ENCODE measurements at regions not wholly inside any gene's neighbourhood (a gene's known extent, or its start where the extent isn't known, plus 50 kb on each side); places are given as distances from the start of the nearest gene placed in this dataset.

DNA sequence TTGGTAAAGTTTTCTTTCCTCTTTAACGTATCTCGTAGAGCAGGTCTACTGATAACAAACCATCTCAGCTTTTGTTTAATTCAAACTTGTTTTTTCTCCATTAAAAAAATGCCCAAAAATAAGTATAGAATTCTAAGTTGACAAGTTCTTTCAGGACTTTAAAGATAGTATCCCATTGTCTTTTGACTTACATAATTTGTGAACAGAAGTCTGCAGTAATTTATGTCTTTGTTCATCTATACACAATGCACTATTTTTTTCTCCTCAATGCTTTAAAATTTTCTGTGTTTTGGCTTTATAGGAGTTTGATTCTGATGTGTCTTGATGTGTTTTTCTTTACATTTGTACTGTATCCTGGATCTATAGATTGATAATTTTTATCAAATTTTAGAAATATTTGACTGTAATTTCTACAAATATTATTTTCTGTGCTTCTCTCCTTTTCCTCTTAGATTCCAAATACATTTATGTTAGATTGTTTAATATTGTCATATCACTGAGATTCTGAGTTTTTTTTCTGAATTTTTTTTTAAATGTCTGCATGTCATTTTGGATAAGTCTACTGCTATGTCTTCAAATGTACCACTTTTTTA lies 143.3 kb downstream of the FTCDNL1 start:
- DNase-seq (ENCODE audit: low read depth in 2 of 2): no peak

DNA sequence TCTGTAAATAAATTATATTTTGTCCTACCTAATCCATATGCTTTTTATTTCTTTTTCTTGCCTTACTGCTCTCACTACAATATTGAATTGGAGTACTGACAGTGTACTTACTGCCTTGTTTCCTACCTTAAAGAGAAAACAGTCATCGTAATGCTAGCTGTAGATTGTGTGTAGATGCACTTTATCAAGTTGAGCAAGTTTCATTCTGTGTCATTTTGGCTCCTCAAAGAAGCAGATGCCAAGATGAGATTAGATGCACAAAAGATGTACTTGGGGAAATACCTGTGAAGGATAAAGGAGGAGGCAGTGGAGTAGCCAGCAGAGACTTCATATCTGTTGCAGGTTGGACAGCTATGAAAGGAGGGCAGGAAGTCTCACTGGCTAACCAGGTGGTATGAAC lies 145.5 kb downstream of the FTCDNL1 start:
- DNase-seq (ENCODE audit: low read depth in 2 of 2): no peak

DNA sequence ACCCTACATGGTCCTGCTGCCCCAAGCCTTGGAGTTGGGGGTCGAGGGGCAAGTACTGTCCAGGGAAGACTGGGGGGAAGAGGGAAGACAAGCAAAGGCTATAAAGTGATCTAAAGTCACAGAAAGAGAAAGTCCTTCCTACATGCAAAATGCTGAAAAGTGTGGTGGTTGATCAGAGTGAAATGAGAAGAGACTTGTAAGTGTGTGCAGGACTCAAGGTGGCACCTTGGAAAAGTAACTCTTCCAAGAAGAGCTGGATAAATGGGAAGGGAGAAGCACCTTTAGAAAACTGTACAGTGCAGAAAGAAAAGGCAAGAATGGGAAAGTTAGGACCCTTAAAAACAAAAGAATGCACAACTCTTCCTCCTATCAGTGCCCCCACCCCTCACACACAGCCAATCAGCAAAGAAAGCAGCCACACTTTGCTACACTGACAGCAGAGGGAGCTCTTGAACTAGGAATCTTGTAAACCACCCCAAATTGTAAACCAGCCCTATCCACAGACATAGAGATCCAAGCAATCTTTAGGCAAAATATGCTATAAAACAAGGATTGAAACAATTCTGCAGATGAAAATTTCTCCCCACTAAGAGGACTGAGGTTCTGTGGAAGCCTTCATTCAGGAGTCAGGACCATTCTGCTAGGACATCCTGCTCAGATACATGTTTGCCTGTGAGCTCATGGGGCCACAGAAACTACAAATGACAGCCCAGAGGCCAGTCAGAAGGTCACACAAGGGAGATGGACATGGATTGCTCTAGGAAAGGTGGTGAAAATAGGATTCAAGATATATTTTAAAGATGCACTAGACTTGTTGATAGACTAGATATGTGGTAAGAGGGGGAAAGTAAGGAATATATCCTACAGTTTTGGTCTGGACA lies 146.4 kb downstream of the FTCDNL1 start:
- peak in 1 of 2 donors; percentile 4 for DNase-seq (ENCODE audit: low read depth in 2 of 2)

DNA sequence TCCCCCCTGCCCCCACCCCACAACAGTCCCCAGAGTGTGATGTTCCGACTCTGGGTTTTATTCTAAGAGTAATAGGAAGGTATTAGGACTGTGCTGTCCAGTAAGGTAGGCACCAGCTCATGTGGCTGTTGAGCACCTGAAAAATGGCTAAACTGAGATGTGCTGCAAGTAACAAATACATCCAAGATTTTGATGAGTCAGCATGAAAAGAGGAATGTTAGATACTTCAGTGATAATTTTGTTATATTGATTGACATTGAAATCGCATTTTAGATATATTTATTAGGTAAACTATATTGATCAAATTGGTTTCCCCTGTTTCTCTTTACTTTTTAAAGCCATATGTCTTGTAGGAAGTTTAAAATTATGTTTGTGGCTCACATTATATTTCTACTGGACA lies 147.8 kb downstream of the FTCDNL1 start:
- no peak for DNase-seq (ENCODE audit: low read depth in 2 of 2)

DNA sequence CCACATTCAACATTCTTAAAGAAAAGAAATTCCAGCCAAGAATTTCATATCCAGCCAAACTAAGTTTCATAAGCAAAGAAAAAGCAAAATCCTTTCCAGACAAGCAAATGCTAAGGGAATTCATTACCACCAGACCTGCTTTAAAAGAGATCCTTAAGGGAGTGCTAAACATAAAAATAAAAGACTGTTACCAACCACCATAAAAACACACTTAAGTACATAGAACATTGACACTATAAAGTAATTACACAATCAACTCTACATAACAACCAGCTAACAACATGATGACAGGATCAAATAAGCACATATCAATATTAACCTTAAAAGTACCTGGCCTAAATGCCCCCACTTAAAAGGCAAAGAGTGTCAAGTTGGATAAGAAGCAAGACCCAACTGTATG lies 153.5 kb downstream of the FTCDNL1 start:
- DNase-seq (ENCODE audit: low read depth in 2 of 2): no peak

DNA sequence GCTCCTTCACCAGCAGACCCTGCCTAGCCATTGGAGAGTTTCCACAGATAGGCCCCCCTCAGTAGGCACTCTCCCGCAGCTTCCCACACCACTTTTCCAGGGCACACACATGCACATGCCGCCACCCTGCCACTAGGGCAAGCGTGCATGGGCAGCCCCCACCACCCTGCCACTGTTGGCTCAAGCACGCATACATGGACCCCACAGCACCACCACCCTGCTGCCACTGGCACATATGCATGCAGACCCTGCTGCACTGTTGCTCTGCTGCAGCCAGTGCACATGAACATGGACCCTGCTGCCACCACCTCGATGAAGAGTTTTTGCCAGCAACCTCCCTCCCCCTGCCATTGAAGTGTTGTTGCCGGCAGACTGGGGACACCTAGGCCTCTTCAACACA lies 154.9 kb downstream of the FTCDNL1 start:
- no peak for DNase-seq (ENCODE audit: low read depth in 2 of 2)

DNA sequence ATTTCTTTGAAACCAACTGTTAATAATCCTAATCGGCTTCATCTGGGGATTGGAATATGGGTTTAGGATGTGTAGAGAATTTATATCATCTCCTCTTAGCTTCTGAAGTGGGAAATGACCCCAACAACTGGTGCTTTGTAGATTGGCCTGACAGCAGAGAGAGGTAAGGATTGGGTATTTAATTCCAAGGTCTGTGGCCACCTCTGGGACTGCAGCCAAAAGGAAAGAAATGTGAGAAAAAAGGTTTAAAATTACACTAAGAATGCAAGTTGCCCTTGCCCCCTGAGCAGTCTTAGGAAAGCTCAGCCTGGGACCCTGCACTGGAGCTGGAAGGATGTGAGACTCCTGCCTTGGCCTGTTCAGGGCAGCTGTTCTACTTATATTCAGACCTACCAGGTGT lies 157.1 kb downstream of the FTCDNL1 start:
- no peak for DNase-seq (ENCODE audit: low read depth in 2 of 2)

DNA sequence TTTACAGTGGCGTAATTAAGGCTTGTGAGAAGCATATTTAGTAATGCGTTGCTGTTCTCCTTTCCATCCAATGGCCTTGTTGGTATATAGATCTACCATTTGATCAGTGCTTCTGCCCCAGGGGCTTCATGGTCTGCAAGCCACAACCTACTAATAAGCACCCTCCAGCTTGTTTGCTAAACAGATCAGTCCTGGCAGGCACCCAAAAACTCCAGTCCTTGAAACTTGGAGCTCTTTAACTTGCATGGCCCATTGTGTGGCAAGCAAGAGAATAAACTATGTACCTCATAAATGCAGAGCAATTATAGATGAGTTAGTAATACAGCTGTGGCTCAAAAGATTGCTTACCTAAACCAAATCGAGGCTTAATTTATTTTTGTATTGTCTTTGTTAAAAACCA lies 158.5 kb downstream of the FTCDNL1 start:
- DNase-seq (ENCODE audit: low read depth in 2 of 2): no peak

DNA sequence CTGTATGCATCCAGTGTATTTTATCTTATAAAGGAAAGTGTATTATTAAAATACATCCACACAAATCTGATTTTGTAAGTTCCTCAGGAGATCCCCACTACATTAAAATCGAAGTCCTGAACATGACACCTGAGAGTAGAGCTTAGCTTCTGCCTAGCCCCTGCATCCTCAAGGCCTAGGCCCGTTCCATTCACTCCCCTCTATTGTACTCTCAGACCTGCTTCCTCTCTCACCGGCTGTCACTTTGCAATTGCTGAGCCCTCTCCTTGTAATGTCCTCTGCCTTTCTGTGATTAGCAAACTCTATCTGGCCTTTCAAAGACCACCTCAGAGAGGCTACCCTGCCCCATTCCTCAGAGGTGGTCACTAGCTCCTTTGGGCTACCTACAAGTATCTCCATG lies 160.8 kb downstream of the FTCDNL1 start:
- no peak for DNase-seq (ENCODE audit: low read depth in 2 of 2)

DNA sequence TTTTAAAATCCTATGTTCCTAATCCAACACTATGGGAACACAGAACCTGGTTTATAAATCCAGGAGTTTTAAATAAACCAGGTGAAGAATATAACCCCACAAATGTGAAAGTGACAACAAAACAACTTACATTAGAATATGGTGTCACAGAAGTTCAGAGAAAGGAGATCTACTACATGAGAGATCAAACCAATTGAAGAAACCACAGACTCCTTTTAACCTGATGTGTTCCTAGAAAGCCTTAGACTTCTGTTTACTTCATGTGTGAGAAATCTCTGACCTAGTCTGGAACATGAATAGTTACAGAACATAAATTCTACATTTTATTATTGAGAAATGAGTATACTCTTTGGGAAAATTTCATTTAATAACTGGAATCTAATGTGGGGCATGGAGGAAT lies 165.3 kb downstream of the FTCDNL1 start:
- DNase-seq (ENCODE audit: low read depth in 2 of 2): no peak

DNA sequence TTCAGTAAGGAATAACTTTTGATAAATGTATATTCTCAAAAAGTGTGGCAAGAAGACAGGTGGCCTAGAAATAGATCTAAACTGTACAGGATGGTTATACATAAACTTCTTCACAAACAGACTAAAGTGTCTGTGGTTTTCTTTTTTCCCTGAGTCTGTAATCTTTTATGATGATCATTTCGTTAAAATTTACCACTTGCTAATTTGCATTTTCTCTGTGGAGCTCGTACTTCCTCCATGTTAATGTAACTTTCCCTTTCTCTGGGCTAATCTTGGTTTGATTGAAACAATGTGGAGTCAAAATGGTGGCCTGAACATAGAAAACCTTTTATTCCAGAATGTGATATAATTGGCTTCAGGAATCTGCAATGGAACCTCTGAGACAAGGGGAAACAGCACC lies 166.2 kb downstream of the FTCDNL1 start:
- DNase-seq (ENCODE audit: low read depth in 2 of 2): no peak

DNA sequence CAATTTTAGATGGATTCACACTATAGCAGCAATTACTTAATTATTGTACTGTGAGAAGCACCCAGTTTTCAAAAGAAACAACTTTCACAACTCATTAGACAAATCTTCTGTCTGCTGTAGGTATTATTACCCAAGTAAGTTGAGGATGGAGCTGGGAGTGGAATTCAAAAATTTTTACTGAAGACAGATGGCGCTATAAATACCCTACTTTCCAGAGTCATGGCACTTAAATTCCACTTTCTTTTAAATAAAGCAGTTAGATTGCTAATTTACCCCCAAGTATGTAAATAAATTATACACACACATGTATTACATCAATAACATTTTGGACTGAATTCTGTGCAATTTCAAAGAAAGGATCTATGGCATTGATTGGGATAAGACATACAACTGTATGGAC lies 166.8 kb downstream of the FTCDNL1 start:
- no peak for DNase-seq (ENCODE audit: low read depth in 2 of 2)

DNA sequence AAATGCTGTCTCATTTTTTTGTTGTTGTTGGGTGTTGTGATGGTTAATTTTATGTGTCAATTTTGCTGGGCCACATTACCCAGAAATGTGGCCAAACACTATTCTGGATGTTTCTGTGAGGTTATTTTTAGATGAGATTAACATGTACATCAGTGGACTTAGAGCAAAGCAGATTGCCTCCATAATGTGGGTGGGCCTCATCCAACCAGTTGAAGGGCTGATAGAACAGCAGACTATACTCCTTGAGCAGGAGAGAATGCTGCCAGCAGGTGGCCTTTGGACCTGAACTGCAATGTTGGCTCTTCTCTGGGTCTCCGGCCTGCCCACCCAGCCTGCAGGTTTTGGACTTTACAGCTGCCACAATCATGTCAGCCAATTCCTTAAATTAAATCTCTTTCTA lies 169.0 kb downstream of the FTCDNL1 start:
- DNase-seq (ENCODE audit: low read depth in 2 of 2): no peak

DNA sequence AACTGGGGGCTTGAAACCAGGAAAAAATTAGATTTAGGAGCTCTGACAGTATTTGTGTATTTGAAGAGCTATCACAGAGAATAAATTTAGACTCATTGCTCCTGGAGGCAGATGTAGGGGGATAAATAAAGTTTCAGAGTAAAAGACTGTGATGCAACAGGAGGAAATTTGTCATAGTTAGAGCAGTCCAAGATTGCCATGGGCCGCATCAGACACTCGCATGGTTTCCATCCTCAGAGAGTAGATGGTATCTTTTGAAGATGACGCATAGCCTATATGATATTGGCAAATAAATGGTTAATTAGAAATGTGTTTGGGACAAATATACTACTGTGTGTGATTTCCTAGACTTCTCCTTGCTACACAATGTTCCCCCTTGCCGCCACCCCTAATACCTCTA lies 170.5 kb downstream of the FTCDNL1 start:
- no peak for DNase-seq (ENCODE audit: low read depth in 2 of 2)

DNA sequence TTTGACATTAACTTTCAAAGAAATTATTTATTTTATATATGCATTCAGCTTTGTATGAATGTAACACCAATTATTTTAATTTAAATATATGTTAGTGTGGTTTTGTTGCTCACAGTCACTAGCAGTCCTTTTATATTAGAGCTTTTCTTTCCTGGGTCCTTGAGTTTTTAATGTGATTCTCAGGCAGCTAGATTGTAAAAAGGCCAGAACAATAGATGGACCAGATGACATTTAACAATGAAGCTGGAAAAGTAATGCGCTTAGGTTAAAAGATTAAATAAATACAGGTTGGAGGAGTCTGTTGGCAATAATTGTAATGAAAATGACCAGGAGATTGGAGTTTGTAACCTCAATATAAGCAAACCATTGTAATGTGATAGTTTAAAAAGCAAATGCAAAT lies 171.1 kb downstream of the FTCDNL1 start:
- DNase-seq (ENCODE audit: low read depth in 2 of 2): no peak

DNA sequence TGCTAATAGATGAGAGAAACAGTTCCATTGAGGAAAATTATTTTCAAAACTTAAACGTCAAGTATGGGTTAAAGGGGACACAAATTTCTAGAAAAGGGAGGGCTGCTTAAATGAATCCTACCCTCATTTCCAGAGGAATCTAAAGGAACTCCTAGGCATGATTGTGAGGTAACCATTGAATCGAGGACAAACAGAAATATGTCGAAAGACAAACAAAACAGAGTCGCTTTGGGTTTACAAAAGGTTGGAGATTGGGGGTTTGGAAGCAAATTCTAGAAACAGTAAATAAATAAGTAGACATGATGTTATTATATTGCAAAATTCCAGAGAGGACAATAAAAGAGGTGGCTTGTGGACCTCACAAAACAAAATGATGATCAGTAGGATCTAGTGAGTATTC lies 173.1 kb downstream of the FTCDNL1 start:
- no peak for DNase-seq (ENCODE audit: low read depth in 2 of 2)

DNA sequence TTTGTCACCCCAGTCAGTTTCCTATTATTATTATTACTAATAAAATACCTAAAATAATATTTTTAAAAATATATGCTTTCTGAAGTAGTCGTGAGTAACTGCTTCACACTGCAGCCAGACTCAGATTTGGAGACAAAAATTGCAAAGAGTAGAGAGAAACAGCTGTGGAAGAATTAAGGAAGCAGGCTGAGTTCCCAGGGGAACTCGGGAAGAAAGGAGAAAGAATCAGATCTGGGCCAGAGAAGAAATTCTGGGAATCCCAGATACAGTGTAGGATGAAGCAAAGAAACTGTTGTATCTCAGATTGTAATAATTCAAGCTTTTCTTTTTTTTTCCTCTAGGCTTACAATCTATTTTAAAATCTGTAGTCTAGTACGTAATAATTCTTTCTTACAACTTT lies 182.3 kb downstream of the FTCDNL1 start:
- no peak for DNase-seq (ENCODE audit: low read depth in 2 of 2)

DNA sequence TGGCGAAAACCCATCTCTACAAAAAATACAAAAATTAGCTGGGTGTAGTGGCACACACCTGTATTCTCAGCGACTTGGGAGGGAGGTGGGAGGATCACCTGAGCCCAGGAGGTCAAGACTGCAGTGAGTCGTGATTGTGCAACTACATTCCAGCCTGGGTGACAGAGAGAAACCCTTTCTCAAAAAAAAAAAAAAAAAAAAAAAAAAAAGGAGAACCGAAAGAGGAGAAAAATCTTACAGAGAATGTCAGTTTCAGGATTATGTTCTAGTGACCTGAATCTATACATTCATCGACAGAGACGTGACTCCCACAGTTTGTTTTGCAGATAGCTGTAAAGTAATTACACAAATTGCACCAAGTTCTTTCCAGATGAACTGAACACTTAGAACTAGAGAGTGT lies 187.8 kb downstream of the FTCDNL1 start:
- DNase-seq (ENCODE audit: low read depth in 2 of 2): no peak

DNA sequence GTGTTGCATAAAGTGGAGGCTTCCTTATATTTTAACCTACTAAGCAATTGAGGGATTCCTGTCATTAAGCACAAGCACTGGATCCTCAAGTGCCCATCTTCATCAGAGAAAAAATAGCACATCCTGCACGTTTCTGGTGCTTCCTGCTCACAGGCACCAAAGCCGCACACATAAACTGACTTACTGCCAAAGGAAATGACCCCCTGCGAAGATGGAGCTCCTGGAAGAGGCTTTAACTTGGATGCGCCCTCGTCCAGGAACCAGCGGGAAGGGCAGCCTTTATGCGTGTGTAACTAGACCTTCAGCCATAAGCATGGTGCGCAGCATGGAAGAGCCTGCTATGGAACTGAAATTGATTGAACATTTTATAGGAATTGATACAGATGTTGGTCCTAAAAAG lies 188.7 kb downstream of the FTCDNL1 start:
- DNase-seq (ENCODE audit: low read depth in 2 of 2): no peak

DNA sequence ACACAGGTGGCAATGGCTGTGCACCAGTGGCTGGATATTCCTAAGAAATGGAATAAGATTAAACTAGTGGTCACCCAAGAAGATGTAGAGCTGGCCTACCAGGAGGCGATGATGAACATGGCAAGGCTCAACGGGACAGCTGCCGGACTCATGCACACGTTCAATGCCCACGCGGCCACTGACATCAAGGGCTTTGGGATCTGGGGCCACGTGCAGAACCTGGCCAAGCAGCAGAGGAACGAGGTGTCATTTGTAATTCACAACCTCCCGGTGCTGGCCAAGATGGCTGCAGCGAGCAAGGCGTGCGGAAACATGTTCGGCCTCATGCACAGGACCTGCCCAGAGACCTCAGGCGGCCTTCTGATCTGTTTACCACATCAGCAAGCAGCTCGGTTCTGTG lies 190.8 kb downstream of the FTCDNL1 start:
- no peak for DNase-seq (ENCODE audit: low read depth in 2 of 2)

DNA sequence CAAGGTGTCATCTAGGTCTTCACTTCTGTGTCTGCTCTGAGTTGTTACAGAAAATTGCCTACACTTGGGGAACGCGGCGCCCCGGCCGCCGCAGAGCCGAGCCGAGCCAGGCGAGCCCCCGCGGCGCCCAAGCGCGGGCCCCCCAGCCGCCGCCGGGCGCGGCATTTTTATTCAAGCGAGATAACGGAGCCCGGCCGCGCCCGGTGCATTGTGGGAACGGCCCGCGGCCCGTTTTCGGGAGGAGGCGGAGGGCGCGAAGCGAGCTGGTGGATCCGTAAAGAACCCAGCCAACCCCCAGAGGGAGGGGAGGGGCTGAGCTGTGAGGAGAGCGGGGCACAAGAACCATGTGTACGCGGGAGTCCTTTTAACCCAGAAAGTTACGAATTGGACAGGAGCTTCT lies 191.8 kb downstream of the FTCDNL1 start:
- DNase-seq (ENCODE audit: low read depth in 2 of 2): peak in 1 of 2 donors; percentile 3

DNA sequence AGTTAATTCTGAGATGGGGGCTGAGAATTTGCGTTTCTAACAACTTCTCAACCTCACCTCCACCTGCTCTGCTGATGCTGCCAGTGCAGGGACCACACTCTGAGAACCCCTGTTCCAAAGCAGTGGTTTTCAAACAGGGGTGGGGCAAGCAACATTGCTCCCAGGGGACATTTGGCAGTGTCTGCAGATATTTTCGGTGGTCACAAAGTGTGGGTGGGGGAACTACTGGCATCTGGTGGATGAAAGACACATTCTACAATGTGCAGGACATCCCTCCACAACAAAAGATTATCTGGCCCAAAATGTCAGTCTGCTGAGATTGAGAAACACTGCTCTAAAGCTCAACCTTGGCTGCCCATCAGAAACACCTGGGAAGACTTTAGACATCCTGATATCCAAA lies 188.7 kb upstream of the SATB2 start:
- no peak for DNase-seq (ENCODE audit: low read depth in 2 of 2)

DNA sequence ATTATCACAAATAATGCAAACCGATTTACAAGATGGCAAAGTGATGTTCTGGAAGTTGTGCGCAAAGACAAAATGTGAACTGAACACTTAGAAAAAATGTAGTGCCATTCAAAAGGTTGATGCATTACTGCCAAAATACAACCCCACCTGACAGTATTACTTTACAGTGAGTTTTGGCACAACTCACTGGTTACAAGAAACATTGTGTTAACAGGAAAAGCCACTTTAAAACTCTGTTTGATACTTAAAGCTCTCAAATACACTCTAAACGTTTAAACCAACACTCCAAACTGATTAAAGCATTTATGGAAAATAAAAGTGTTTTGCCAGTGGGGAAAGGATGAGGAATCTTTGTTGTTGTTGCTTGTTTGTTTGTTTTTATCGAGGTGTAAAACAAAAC lies 173.4 kb upstream of the SATB2 start:
- DNase-seq (ENCODE audit: low read depth in 2 of 2): no peak

DNA sequence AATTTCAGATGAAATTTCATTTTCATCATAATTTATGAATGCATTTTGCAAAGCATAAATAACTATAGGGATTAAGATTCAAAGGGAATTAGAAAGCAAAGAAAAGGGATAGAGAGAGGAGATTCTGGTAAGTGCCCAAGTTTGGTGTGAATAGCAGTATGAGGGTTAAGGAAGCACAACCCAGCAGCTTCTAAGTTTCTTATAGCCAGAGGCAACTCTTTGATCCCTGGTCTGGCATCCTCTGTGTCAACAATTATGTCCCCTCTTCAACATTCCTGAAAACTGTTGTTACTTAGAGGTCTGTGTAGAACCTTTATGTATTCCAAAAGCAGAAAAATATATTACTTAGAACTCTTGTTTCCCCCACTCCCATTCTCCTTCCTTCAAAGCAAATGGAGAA lies 171.6 kb upstream of the SATB2 start:
- DNase-seq (ENCODE audit: low read depth in 2 of 2): no peak

Measured in stimulated activated CD4-positive, alpha-beta T cell treated with anti-CD3 and anti-CD28 coated beads, Interleukin-4, amount 100 ng/mL, for 48 hours (primary cell).